Putamen (tissue), 1 donor: ENCODE measurements at regions not wholly inside any gene's neighbourhood (a gene's known extent, or its start where the extent isn't known, plus 50 kb on each side); places are given as distances from the start of the nearest gene placed in this dataset.

Source experiments
- DNase-seq: peaks from one replicate; pipeline ENCODE4 v3.0.0-alpha.2; 2016; ENCODE audit warnings: low spot score

- DNase-seq, result no peak
Measured at GRCh38 chr9:88925481-88925880, 65.8 kb upstream of the S1PR3 start.

DNA sequence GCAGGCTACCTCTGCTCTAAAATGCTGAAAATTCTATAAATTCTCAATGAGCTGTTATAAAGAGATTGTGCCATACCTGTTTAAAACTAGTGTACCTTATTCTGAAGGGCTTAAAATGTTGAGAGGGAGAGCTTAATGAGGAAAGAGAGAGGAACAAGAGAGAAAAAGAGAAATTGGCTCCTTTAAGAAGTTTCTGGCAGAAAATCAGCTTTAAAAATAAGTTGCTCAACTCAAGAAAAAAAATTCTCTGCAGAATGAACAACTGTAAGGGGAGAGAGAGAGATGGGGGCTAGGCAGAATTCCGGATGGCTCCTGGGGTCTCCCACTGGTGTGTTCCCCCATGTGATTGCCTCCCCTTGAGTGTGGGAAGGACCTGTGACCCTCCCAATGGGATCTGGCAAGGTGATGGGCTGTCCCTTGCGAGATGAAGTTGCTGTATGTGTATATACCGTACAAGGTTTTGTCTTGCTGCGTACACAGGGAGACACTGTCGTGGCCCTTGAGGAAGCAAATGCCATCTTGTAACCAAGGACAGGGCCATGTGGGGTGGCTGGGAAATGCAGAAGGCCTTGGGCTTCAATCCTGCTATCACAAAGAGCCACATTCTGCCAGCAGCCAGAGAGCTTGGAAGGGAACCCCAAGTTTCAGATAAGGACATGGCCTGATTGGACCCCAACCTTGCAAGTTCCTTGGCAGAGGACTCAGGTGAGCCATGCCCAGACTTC is 64.3 kb upstream of the S1PR3 start:
- no peak for DNase-seq

- DNase-seq, result no peak
Measured at GRCh38 chr9:88927510-88927909, 63.8 kb upstream of the S1PR3 start.

DNA sequence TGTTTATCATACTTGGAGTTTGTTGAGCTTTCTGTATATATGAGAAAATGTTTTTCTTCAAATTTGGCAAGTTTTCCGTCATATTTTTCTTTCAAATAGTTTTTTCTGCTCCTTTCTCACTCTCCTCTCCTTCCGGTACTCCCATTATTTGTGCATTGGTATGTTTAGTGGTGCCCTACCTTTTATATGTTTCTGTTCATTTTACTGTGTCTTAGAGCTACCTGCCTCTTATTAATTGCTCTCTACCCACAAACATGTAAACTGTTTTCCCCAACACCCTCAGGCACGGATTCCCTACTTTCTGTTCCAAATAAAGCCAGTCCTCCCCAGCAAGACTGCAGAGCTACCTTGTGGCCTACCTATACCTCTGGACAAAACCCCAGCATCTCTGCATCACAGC is 60.6 kb upstream of the S1PR3 start:
- DNase-seq, result no peak

DNA sequence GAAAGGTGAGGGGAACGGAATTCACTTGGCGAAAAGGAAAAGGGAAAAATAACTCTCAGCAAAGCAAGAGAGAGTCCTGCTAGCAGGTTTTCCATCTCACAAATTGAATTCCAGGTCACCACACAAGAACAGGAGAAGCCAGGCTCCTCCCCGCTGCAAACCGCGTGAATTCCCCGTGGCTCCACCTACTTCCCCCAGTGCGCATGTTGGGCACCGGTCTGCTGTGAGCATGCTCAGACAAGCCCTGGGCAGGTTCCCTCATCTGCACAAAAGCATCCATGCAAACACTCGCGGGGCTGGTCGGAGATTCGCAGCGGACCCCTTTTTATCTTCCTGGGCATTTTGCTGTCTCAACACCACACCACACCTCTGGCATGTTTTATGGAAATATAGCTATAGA is 58.5 kb upstream of the S1PR3 start:
- DNase-seq, result no peak

DNA sequence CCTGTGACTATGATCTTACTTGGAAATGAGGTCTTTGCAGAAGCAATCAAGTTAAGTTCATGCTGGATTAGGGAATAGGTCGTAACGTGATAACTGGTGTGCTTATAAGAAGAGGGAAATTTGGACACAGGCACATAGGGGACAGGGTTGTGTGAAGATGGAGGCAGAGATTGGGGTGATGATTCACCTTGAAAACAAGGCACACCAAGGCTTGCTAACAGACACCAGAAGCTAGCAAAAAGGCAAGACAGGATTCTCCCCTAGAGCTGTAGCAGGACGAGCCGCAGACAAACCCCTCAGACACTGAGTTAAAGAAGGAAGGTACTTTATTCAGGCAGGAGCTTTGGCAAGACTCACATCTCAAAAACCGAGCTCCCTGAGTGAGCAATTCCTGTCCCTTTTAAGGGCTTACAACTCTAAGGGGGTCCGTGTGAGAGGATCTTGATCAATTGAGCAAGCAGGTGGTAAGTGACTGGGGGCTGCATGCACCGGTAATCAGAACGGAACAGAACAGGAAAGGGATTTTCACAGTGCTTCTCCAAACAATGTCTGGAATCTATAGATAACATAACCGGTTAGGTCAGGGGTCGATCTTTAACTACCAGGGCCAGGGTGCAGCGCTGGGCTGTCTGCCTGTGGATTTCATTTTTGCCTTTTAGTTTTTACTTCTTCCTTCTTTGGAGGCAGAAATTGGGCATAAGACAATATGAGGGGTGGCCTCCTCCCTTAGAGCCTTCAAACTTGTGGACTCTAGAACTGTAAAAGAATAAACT is 57.5 kb upstream of the S1PR3 start:
- no peak for DNase-seq

GRCh38 chr9:88934876-88935535 is 56.3 kb upstream of the S1PR3 start:
- DNase-seq, result no peak

- DNase-seq, result no peak
Measured at GRCh38 chr9:88936132-88936531, 55.1 kb upstream of the S1PR3 start.

- no peak for DNase-seq
Measured at GRCh38 chr9:88936668-88937067, 54.6 kb upstream of the S1PR3 start.

DNA sequence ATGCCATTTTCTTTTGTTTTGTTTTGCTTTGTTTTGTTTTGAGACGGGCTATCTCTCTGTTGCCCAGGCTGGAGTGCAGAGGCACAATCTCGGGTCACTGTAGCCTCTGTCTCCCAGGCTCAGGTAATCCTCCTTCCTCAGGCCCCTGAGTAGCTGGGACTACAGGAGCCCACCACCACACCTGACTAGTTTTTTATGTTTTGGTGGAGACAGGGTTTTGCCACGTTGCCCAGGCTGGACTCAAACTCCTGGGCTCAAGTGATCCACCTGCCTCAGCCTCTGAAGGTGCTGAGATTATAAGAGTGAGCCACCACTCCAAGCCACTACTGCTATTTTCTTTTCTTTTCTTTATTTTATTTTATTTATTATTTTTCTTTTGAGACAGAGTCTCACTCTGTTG is 54.0 kb upstream of the S1PR3 start:
- DNase-seq, result no peak

- no peak for DNase-seq
Measured at GRCh38 chr9:88938189-88938588, 53.1 kb upstream of the S1PR3 start.
